Endothelial cell of umbilical vein (primary cell): ENCODE measurements at regions not wholly inside any gene's neighbourhood (a gene's known extent, or its start where the extent isn't known, plus 50 kb on each side); places are given as distances from the start of the nearest gene placed in this dataset.

Experiments
- BruUV-seq: library from RNA; stranded (reverse); fragments of 400-500 nt; replicated peaks from 2 replicates; lab custom pipeline; 2021; lab: Mats Ljungman, UMichigan
- CTCF ChIA-PET: fragments of 300-600, 350-600 bp; sonication (Branson Sonifier 250); formaldehyde crosslinking; loops from one replicate; lab custom pipeline; 2021; ENCODE audit warnings: antibody characterized with exemption, inconsistent platforms; lab: Charles Lee
- POLR2A ChIA-PET: fragments of 300-600, 350-600 bp; sonication (Branson Sonifier 250); formaldehyde crosslinking; loops from one replicate; lab custom pipeline; 2021; ENCODE audit warnings: antibody characterized with exemption, inconsistent platforms; lab: Charles Lee
- DNase-seq: peaks from one replicate; pipeline ENCODE4 v3.0.0-alpha.2; 2011; ENCODE audit warnings: low read depth, low spot score
- FAIRE-seq: peaks from 2 replicates; lab custom pipeline; 2011; peaks lifted over from hg19 to GRCh38; lab: Jason Lieb, UNC
- H2AFZ ChIP-seq: 2 replicates; pipeline ENCODE4 v1.6.0; 2012; ENCODE audit warnings: low read depth, low read length, control low read depth, inconsistent platforms
- H3K27ac ChIP-seq: 2 replicates; pipeline ENCODE4 v1.5.1; 2011; ENCODE audit warnings: low read depth, mild to moderate bottlenecking, control low read depth, low read length, moderate library complexity; ENCODE audit not compliant: insufficient read depth
- H3K27me3 ChIP-seq, 2 experiments: 2 replicates each; pipeline versions ENCODE4 v1.6.0 to v1.6.1; 2011; ENCODE audit warnings: low read length in 2 of 2, mixed read lengths in 1 of 2; ENCODE audit not compliant: control insufficient read depth in 2 of 2, insufficient read depth in 2 of 2
- H3K36me3 ChIP-seq, 2 experiments: 2 replicates in 1 of 2; 3 replicates in 1 of 2; pipeline ENCODE4 v1.5.1; 2011; ENCODE audit warnings: low read length in 2 of 2, mild to moderate bottlenecking in 1 of 2, moderate library complexity in 1 of 2; ENCODE audit not compliant: control insufficient read depth in 2 of 2, insufficient read depth in 2 of 2; ENCODE audit errors: extremely low read depth in 1 of 2
- H3K4me1 ChIP-seq: 3 replicates; pipeline ENCODE4 v1.5.1; 2011; ENCODE audit warnings: mild to moderate bottlenecking, low read length; ENCODE audit not compliant: control insufficient read depth, insufficient read depth; ENCODE audit errors: extremely low read depth
- H3K4me2 ChIP-seq: 2 replicates; pipeline ENCODE4 v1.6.1; 2011; ENCODE audit warnings: low read length, control low read depth, mixed read lengths; ENCODE audit not compliant: insufficient read depth
- H3K4me3 ChIP-seq, 3 experiments: fragments of 200-600 bp in 1 of 3; sonication (generic), shearing (Covaris generic) in 1 of 3; replicated peaks in 1 of 3; 2 replicates each; pipeline ENCODE4 v1.5.1; 2011 to 2016; ENCODE audit warnings: control low read depth in 3 of 3, low read length in 3 of 3, mild to moderate bottlenecking in 2 of 3, inconsistent platforms in 1 of 3, low read depth in 1 of 3, moderate library complexity in 1 of 3; ENCODE audit not compliant: insufficient read depth in 1 of 3
- H3K79me2 ChIP-seq: 2 replicates; pipeline ENCODE4 v1.6.0; 2012; ENCODE audit warnings: low read length, inconsistent platforms; ENCODE audit not compliant: control insufficient read depth, insufficient read depth
- H3K9ac ChIP-seq: replicated peaks from 2 replicates; pipeline ENCODE3; 2011; ENCODE audit warnings: low read length, control low read depth; ENCODE audit not compliant: insufficient read depth; ENCODE audit errors: extremely low read depth
- H3K9me1 ChIP-seq: replicated peaks from 3 replicates; pipeline ENCODE4 v1.6.0; 2011; ENCODE audit warnings: mild to moderate bottlenecking, low read length; ENCODE audit not compliant: control insufficient read depth, insufficient read depth; ENCODE audit errors: extremely low read depth
- H3K9me3 ChIP-seq: replicated peaks from 2 replicates; pipeline ENCODE4 v1.5.1; 2012; ENCODE audit warnings: low read length, inconsistent platforms; ENCODE audit not compliant: control insufficient read depth, insufficient read depth
- H4K20me1 ChIP-seq: replicated peaks from 2 replicates; pipeline ENCODE3; 2011; ENCODE audit warnings: mild to moderate bottlenecking, low read length; ENCODE audit not compliant: control insufficient read depth, insufficient read depth; ENCODE audit errors: extremely low read depth
- EZH2 ChIP-seq: IDR thresholded peaks from 2 replicates; pipeline ENCODE4 v1.6.1; 2012; ENCODE audit warnings: borderline replicate concordance, low read depth, mild to moderate bottlenecking, moderate library complexity, low read length, inconsistent platforms; ENCODE audit not compliant: severe bottlenecking
- FOS ChIP-seq: IDR thresholded peaks from 2 replicates; pipeline ENCODE4 v1.6.1; 2011; ENCODE audit warnings: mild to moderate bottlenecking, low read length, moderate library complexity, borderline replicate concordance; ENCODE audit not compliant: insufficient read depth
- GATA2 ChIP-seq: IDR thresholded peaks from 2 replicates; pipeline ENCODE4 v1.7.0; 2011; ENCODE audit warnings: low read depth, mild to moderate bottlenecking, moderate library complexity, mixed read lengths, low read length; ENCODE audit not compliant: insufficient read length, insufficient read depth
- JUN ChIP-seq: IDR thresholded peaks from 2 replicates; pipeline ENCODE4 v1.6.1; 2011; ENCODE audit warnings: borderline replicate concordance, low read depth; ENCODE audit not compliant: insufficient read length, insufficient read depth
- MYC ChIP-seq: IDR thresholded peaks from one replicate; pipeline ENCODE4 v1.6.1; 2011; ENCODE audit warnings: mild to moderate bottlenecking, low read depth, low read length
- POLR2A ChIP-seq: IDR thresholded peaks from 2 replicates; pipeline ENCODE4 v1.6.1; 2012; ENCODE audit warnings: low read depth, mild to moderate bottlenecking, control low read depth, low read length
- POLR2AphosphoS5 ChIP-seq: IDR thresholded peaks from 2 replicates; pipeline ENCODE4 v1.6.1; 2012; ENCODE audit warnings: low read depth, mild to moderate bottlenecking, control low read depth, low read length, moderate library complexity; ENCODE audit not compliant: insufficient read depth
- dilution Hi-C: fragments of 300-500 bp; cut with MboI; formaldehyde crosslinking; loops from one replicate; pipeline ENCODE4 v1.15.0; 2019; ENCODE audit warnings: low sequenced_read_pairs; ENCODE audit not compliant: extremely low pct_ligation_motif_present
- intact Hi-C: fragments of 100-400 bp; cut with micrococcal nuclease; formaldehyde crosslinking; loops from one replicate; pipeline ENCODE4 v1.10.0; 2022
- TF ChIP-seq, protein P1 (sequence below), 2 donors: IDR thresholded peaks; 1 replicate in 1 of 2; 2 replicates in 1 of 2; pipeline ENCODE4 v1.5.1; 2011; ENCODE audit warnings: low read length in 2 of 2, mild to moderate bottlenecking in 2 of 2, moderate library complexity in 2 of 2, control low read depth in 1 of 2, inconsistent platforms in 1 of 2, low read depth in 1 of 2; ENCODE audit not compliant: insufficient read depth in 1 of 2; ENCODE audit errors: extremely low read depth in 1 of 2
- TF ChIP-seq, protein P2 (sequence below): IDR thresholded peaks from 2 replicates; pipeline ENCODE4 v1.6.1; 2011; ENCODE audit not compliant: insufficient read depth, insufficient read length

DNA sequence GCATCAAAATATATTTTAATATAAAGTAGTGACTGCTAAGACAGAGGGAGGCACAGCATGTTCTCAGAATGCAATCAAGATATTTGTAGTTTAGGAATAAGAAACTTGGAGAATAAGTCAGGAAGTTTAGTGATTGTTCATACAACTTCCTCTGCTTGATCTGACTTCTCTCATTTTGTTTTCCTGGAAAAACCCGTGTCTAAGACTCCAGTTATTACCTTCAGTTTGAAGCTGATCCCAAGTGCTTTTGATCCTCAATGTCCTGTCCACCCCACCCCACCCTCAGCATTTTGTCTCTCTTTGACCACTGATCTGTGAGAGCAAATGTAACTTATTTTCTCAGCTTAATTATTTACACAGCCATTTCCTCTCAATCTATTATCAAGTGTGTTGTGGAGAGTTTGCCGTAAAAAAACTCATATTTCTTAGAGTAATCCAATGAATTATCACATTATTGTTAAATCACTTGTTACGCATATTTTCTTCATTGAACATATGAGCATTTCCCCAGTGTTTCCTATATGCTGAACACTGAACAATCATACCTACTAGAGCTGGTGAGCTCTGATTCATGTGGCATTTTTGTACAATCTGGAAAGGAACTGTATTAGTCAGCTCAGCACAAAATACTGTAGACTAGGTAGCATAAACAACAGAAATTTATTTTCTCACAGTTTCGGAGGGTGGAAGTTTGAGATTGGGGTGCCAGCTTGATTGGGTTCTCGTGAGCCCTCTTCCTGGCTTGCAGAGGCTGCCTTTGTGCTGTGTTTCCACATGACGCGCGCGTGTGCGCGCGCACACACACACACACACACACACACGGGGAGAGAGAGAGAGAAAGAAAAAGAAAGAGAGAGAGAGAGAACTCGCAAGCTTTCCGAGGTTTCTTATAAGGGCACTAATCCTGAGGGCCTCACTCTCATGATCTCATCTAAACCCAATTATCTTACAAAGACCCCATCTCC is 65.5 kb upstream of the DPYD start:
- Histone ChIP-seq H3K9me1 (no peaks in the 10 kb centered on the region), H3K4me1 (peaks cover 14% of the 10 kb centered on the region), H3K9ac (peak overlapping the region; percentile 65), H4K20me1 (no peaks in the 10 kb centered on the region), H3K27ac (peak overlapping the region; percentile 87), H3K27me3 (no peaks in the 10 kb centered on the region), H2AFZ (peak overlapping the region; percentile 85), H3K4me3 (peak overlapping the region in 1 of 3 experiments; percentile 35), H3K4me2 (peak overlapping the region; percentile 92), H3K79me2 (no peaks in the 10 kb centered on the region), H3K36me3 (no peaks in the 10 kb centered on the region), H3K9me3 (no peaks in the 10 kb centered on the region)
- TF ChIP-seq FOS (peak; percentile 54), JUN (peak; percentile 32), POLR2AphosphoS5 (no peak)
- ChIA-PET POLR2A (no interaction called here), CTCF (interaction anchor here (0.6 to 1.7 kb wide), 7 partner anchors 9 to 482 kb away, joined by 3 to 12 read pairs (median 5); no protein-coding TSS in a partner anchor)
- FAIRE-seq (peak; percentile 82), DNase-seq (peak; percentile 82)
- intact Hi-C loops = loop anchor here (5.0 kb wide), 1 partner anchor 49 kb away; no protein-coding TSS in a partner anchor
- dilution Hi-C loops = no loop called here
- no TSS peak for BruUV-seq

DNA sequence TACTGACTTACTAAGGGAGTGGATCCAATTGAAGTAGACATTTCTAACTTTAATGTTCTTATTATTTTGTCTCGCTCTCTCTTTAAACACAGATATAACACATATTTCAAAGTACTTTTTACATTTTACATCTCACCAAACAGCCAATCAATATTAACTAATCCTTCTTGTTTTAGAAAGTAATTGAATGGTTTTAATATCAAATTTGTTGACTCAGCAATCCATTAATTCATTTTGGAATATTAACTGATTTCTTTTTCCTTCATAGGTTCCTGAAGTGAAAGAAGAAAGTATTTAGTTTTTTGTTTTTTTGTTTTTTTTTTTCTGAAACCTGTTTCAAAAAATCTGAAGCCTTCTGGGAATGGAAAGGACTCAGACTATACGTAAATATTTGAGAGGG is 62.3 kb upstream of the DPYD start:
- no peak overlapping the region for H3K4me2 ChIP-seq
- no peak for DNase-seq
- BruUV-seq = no TSS peak
- H3K4me1 ChIP-seq = peaks cover 14% of the 10 kb centered on the region
- no peaks in the 10 kb centered on the region for H3K9me3 ChIP-seq
- no peak overlapping the region for H3K4me3 ChIP-seq
- no peak overlapping the region for H3K9ac ChIP-seq
- dilution Hi-C loops = no loop called here
- ChIA-PET CTCF (no interaction called here), POLR2A (no interaction called here)
- TF ChIP-seq JUN = no peak
- TF ChIP-seq, protein P1, sequence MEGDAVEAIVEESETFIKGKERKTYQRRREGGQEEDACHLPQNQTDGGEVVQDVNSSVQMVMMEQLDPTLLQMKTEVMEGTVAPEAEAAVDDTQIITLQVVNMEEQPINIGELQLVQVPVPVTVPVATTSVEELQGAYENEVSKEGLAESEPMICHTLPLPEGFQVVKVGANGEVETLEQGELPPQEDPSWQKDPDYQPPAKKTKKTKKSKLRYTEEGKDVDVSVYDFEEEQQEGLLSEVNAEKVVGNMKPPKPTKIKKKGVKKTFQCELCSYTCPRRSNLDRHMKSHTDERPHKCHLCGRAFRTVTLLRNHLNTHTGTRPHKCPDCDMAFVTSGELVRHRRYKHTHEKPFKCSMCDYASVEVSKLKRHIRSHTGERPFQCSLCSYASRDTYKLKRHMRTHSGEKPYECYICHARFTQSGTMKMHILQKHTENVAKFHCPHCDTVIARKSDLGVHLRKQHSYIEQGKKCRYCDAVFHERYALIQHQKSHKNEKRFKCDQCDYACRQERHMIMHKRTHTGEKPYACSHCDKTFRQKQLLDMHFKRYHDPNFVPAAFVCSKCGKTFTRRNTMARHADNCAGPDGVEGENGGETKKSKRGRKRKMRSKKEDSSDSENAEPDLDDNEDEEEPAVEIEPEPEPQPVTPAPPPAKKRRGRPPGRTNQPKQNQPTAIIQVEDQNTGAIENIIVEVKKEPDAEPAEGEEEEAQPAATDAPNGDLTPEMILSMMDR (IDR thresholded peaks at IDR 0.05; ENCODE audit: extremely low read depth in 1 of 2, insufficient read depth in 1 of 2, low read depth in 1 of 2, low read length in 2 of 2) = no peak
- no peak for TF ChIP-seq MYC
- TF ChIP-seq, protein P2, sequence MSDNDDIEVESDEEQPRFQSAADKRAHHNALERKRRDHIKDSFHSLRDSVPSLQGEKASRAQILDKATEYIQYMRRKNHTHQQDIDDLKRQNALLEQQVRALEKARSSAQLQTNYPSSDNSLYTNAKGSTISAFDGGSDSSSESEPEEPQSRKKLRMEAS = no peak
- no peak for TF ChIP-seq EZH2
- TF ChIP-seq POLR2AphosphoS5 = no peak
- no peak for TF ChIP-seq POLR2A
- no peak for TF ChIP-seq FOS
- TF ChIP-seq GATA2 = no peak
- H3K36me3 ChIP-seq = no peaks in the 10 kb centered on the region
- H3K9me1 ChIP-seq = no peaks in the 10 kb centered on the region
- H3K27ac ChIP-seq = no peak overlapping the region
- no peaks in the 10 kb centered on the region for H4K20me1 ChIP-seq
- no peak overlapping the region for H2AFZ ChIP-seq
- H3K79me2 ChIP-seq = no peaks in the 10 kb centered on the region
- FAIRE-seq = no peak
- intact Hi-C loops = no loop called here
- no peaks in the 10 kb centered on the region for H3K27me3 ChIP-seq
